OCI-LY3 (cell line): ENCODE measurements at regions not wholly inside any gene's neighbourhood (a gene's known extent, or its start where the extent isn't known, plus 50 kb on each side); places are given as distances from the start of the nearest gene placed in this dataset.

ENCODE experiments used
- EZH2phosphoT487 ChIP-seq: fragments of 200-600 bp; shearing (Covaris generic); IDR thresholded peaks from 2 replicates; pipeline ENCODE4 v1.6.1; 2018; ENCODE audit warnings: antibody characterized with exemption, mixed run types, low read depth
- TF ChIP-seq, protein P1 (sequence below): fragments of 200-600, 300-600 bp; sonication (generic); IDR thresholded peaks from 2 replicates; pipeline ENCODE4 v1.5.1; 2014; ENCODE audit warnings: antibody characterized with exemption, low read length, low read depth

DNA sequence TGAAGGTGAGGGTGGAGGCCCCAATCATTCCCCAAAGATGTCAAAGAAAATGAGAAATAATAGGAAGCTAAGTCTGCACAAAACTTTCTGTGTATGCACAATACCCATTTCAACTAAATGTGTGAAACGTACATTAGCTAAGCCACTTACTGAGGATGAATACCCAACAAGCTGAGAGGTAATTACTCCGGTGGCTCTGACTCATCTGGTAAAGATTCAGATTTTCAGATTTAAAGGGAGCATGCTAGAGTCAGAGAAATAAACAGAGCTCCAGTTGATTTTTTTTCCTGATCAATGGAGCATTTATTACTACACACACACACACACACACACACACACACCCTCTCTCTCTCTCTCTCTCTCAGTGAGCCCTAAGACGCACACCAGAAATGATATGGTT is 194.8 kb upstream of the ARGLU1 start:
- TF ChIP-seq, protein P1, sequence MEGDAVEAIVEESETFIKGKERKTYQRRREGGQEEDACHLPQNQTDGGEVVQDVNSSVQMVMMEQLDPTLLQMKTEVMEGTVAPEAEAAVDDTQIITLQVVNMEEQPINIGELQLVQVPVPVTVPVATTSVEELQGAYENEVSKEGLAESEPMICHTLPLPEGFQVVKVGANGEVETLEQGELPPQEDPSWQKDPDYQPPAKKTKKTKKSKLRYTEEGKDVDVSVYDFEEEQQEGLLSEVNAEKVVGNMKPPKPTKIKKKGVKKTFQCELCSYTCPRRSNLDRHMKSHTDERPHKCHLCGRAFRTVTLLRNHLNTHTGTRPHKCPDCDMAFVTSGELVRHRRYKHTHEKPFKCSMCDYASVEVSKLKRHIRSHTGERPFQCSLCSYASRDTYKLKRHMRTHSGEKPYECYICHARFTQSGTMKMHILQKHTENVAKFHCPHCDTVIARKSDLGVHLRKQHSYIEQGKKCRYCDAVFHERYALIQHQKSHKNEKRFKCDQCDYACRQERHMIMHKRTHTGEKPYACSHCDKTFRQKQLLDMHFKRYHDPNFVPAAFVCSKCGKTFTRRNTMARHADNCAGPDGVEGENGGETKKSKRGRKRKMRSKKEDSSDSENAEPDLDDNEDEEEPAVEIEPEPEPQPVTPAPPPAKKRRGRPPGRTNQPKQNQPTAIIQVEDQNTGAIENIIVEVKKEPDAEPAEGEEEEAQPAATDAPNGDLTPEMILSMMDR: no peak
- TF ChIP-seq EZH2phosphoT487: no peak
